GM13977 (cell line): ENCODE measurements at regions not wholly inside any gene's neighbourhood (a gene's known extent, or its start where the extent isn't known, plus 50 kb on each side); places are given as distances from the start of the nearest gene placed in this dataset.

Experiments
- DNase-seq: peaks from one replicate; pipeline ENCODE4 v3.0.0; 2012; ENCODE audit warnings: low spot score
- in situ Hi-C: fragments of 300-500 bp; cut with MboI; formaldehyde crosslinking; loops from one replicate; pipeline ENCODE4 v1.12.0; 2022; ENCODE audit warnings: low sequenced_read_pairs, low pct_unique_long_range_greater_than_20kb, mixed read lengths, inconsistent platforms; ENCODE audit not compliant: unreplicated experiment
- TF ChIP-seq, protein P1 (sequence below): IDR thresholded peaks from 2 replicates; pipeline ENCODE4 v1.5.1; 2012; ENCODE audit warnings: mild to moderate bottlenecking, control low read depth; ENCODE audit not compliant: insufficient read depth; ENCODE audit errors: extremely low read depth, missing control alignments

DNA sequence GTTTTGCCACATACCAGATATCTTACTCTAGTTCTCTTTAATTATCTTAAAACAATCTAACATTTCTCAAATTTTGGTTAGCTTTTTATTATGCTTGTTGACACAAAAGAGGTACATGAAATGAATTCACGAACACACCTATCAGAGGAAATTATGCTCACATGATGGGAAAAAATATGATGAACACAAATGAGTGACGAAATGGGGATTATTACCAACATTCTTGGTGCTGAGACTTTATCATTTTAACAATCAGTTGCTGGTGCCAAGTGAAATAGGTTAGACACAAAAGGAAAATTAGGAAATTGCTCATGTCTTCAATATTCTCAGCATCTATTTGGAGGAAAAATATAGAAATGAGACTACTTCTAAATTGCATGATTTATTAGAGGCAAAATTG is 944.7 kb upstream of the NRXN1 start:
- in situ Hi-C loops = no loop called here
- TF ChIP-seq, protein P1, sequence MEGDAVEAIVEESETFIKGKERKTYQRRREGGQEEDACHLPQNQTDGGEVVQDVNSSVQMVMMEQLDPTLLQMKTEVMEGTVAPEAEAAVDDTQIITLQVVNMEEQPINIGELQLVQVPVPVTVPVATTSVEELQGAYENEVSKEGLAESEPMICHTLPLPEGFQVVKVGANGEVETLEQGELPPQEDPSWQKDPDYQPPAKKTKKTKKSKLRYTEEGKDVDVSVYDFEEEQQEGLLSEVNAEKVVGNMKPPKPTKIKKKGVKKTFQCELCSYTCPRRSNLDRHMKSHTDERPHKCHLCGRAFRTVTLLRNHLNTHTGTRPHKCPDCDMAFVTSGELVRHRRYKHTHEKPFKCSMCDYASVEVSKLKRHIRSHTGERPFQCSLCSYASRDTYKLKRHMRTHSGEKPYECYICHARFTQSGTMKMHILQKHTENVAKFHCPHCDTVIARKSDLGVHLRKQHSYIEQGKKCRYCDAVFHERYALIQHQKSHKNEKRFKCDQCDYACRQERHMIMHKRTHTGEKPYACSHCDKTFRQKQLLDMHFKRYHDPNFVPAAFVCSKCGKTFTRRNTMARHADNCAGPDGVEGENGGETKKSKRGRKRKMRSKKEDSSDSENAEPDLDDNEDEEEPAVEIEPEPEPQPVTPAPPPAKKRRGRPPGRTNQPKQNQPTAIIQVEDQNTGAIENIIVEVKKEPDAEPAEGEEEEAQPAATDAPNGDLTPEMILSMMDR = no peak
- no peak for DNase-seq

GRCh38 chr2:51971136-51971535 is 939.2 kb upstream of the NRXN1 start:
- in situ Hi-C loops = no loop called here
- no peak for DNase-seq
- TF ChIP-seq, protein P1 = no peak

GRCh38 chr2:51969347-51969746 is 937.4 kb upstream of the NRXN1 start:
- no peak for DNase-seq
- TF ChIP-seq, protein P1 = no peak
- in situ Hi-C loops = no loop called here

DNA sequence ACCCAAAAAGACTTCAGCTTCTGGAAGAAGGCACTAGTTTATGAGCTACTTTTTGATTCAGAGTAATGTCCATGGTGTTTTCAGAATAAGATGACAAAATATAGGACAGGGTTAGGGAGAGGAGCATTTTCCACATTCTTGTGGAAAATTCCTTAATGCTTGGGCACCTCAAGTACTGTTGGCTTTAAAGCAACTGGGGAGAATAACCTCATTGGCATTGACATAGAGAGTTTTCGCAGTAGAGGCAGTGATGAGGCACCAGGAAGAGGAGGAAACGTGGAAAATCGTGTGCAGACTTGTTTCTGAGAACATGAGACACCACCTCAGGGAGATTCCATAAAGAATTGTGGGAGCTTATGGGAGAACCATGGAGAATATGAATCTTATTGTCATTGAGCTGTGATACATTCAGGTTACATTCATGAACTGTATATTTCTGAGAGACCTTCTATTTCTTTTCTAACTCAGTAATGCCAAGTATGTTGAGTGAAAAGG is 929.0 kb upstream of the NRXN1 start:
- DNase-seq = no peak
- TF ChIP-seq, protein P1 = no peak
- in situ Hi-C loops = no loop called here

DNA sequence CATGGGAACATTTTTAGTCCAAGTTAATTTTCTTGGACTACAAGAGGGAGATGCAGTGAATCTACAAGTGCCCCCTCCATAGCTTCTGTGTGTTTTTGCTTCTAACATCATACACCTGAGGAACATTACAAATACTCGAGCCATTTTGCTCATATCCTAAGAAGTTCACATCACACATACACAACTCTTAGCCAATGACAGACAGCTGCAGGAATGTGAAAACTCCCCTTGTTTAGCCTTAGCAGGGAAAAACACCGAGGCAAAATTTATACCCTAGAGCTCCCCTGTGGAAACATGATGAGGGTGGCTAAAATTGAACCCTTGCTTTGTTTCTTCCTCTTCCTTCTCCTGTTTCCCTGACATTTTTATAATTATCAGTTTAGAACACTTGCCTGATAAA is 928.3 kb upstream of the NRXN1 start:
- no peak for DNase-seq
- in situ Hi-C loops = no loop called here
- TF ChIP-seq, protein P1 = no peak

- no peak for DNase-seq
- TF ChIP-seq, protein P1 = no peak
- in situ Hi-C loops = no loop called here
Observed at GRCh38 chr2:51959696-51960095, 927.8 kb upstream of the NRXN1 start.

DNA sequence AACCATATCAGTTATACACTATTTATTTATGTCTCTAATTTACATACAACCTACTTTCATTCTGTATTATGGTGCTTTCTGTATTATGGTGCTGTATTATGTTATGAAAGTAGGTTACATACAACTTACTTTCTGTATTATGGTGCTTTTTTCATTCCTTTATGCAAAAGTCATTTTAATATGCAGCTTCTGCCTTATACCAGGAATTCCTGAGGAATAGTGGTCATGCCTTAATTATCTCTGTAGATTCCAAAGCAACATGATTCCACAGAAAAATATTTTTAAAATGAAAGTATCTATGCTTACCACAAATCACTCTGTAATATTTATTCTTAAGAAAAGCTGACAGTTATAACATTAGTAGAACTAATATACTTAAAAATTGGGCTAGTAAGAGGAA is 922.0 kb upstream of the NRXN1 start:
- in situ Hi-C loops = no loop called here
- TF ChIP-seq, protein P1 = no peak
- DNase-seq = no peak
